ENCODE measurements at regions not wholly inside any gene's neighbourhood (a gene's known extent, or its start where the extent isn't known, plus 50 kb on each side); places are given as distances from the start of the nearest gene placed in this dataset.

- TF ChIP-seq CTCF (IDR thresholded peaks at IDR 0.05), result no peak
- no peak overlapping the region for H3K4me2 ChIP-seq (replicated peaks; ENCODE audit: extremely low read depth, low read length, poor library complexity, severe bottlenecking)
- peaks cover 0 to 4% (median 2%) of the 10 kb centered on the region in 7 donors for H3K9me3 Mint-ChIP-seq
Observed at GRCh38 chr2:34664266-34664665, 1065.2 kb upstream of the FAM98A start.

GRCh38 chr2:34663314-34663713 lies 1064.2 kb upstream of the FAM98A start:
- Mint-ChIP-seq H3K27ac (no peak overlapping the region), H3K4me3 (no peak overlapping the region), H3K27me3 (ENCODE audit: low read depth in 3 of 3) (no peaks in the 10 kb centered on the region), H3K36me3 (no peaks in the 10 kb centered on the region), H3K9me3 (peaks cover 0 to 4% (median 2%) of the 10 kb centered on the region in 7 donors), H3K4me1 (no peaks in the 10 kb centered on the region)
- H3K4me3 ChIP-seq (replicated peaks in 1 of 3; ENCODE audit: low read depth in 2 of 3, low read length in 3 of 3), result no peak overlapping the region
- H3K9me3 ChIP-seq (replicated peaks in 1 of 2; ENCODE audit: control insufficient read depth in 1 of 2, insufficient read depth in 1 of 2, low read length in 2 of 2), result peaks cover 0 to 7% of the 10 kb centered on the region in 2 donors
- no peak overlapping the region for H3K27ac ChIP-seq (ENCODE audit: low read depth in 1 of 2, low read length in 2 of 2)
- H3K4me2 ChIP-seq (replicated peaks; ENCODE audit: extremely low read depth, low read length, poor library complexity, severe bottlenecking), result no peak overlapping the region
- TF ChIP-seq CTCF (IDR thresholded peaks at IDR 0.05), result no peak
- no peak overlapping the region for H2AFZ ChIP-seq (ENCODE audit: insufficient read depth, low read depth, low read length, poor library complexity, severe bottlenecking)
- no peaks in the 10 kb centered on the region for H3K4me1 ChIP-seq (ENCODE audit: control insufficient read depth in 1 of 2, insufficient read depth in 2 of 2, low read length in 2 of 2)
- H4K20me1 ChIP-seq (ENCODE audit: insufficient read depth, low read length), result no peaks in the 10 kb centered on the region
- H3K9ac ChIP-seq (ENCODE audit: insufficient read depth, low read length, poor library complexity, severe bottlenecking), result no peak overlapping the region
- H3K36me3 ChIP-seq (replicated peaks in 1 of 2; ENCODE audit: control insufficient read depth in 1 of 2, insufficient read depth in 2 of 2, low read length in 2 of 2), result no peaks in the 10 kb centered on the region
- no peak for DNase-seq
- no peaks in the 10 kb centered on the region for H3K79me2 ChIP-seq (ENCODE audit: insufficient read depth, low read length)
- no peaks in the 10 kb centered on the region for H3K27me3 ChIP-seq (ENCODE audit: control insufficient read depth in 2 of 2, insufficient read depth in 2 of 2, low read length in 2 of 2)
- intact Hi-C loops (cut with micrococcal nuclease), result no loop called here
- WGBS (ENCODE audit: insufficient coverage), result no CpG with 5 or more reads among the region's 2 CpGs

More at GRCh38 chr2:34664266-34664665, 1065.2 kb upstream of the FAM98A start:
- Histone ChIP-seq H3K36me3 (replicated peaks in 1 of 2; ENCODE audit: control insufficient read depth in 1 of 2, insufficient read depth in 2 of 2, low read length in 2 of 2) (no peaks in the 10 kb centered on the region), H3K9ac (ENCODE audit: insufficient read depth, low read length, poor library complexity, severe bottlenecking) (no peak overlapping the region), H3K79me2 (ENCODE audit: insufficient read depth, low read length) (no peaks in the 10 kb centered on the region), H3K4me3 (replicated peaks in 1 of 3; ENCODE audit: low read depth in 2 of 3, low read length in 3 of 3) (no peak overlapping the region), H3K27ac (ENCODE audit: low read depth in 1 of 2, low read length in 2 of 2) (no peak overlapping the region), H3K27me3 (ENCODE audit: control insufficient read depth in 2 of 2, insufficient read depth in 2 of 2, low read length in 2 of 2) (no peaks in the 10 kb centered on the region), H4K20me1 (ENCODE audit: insufficient read depth, low read length) (no peaks in the 10 kb centered on the region), H3K4me1 (ENCODE audit: control insufficient read depth in 1 of 2, insufficient read depth in 2 of 2, low read length in 2 of 2) (no peaks in the 10 kb centered on the region), H2AFZ (ENCODE audit: insufficient read depth, low read depth, low read length, poor library complexity, severe bottlenecking) (no peak overlapping the region), H3K9me3 (replicated peaks in 1 of 2; ENCODE audit: control insufficient read depth in 1 of 2, insufficient read depth in 1 of 2, low read length in 2 of 2) (peaks cover 0 to 7% of the 10 kb centered on the region in 2 donors)
- Mint-ChIP-seq H3K4me1 (no peaks in the 10 kb centered on the region), H3K27me3 (ENCODE audit: low read depth in 3 of 3) (no peaks in the 10 kb centered on the region), H3K4me3 (no peak overlapping the region), H3K36me3 (no peaks in the 10 kb centered on the region), H3K27ac (no peak overlapping the region)
- WGBS (ENCODE audit: insufficient coverage), result no CpG with 5 or more reads among the region's 3 CpGs
- intact Hi-C loops (cut with micrococcal nuclease), result no loop called here
- DNase-seq, result no peak

Measured in CD14-positive monocyte (primary cell).